HG03469 (cell line): ENCODE measurements at regions not wholly inside any gene's neighbourhood (a gene's known extent, or its start where the extent isn't known, plus 50 kb on each side); places are given as distances from the start of the nearest gene placed in this dataset.
A peak's percentile ranks its signal among the peaks of the same experiment; 100 is the strongest.
"Not testable (repeated sequence)": the region's sequence is repeated elsewhere in the genome, so short reads cannot be mapped to it uniquely, and the experiment has no call there.

Source experiments
- ATAC-seq: cut with Tn5 transposase; IDR thresholded peaks from one replicate; pipeline ENCODE4 v1.9.1; 2021; ENCODE audit warnings: mild to moderate bottlenecking, moderate library complexity, moderate number of reproducible peaks; ENCODE audit not compliant: unreplicated experiment

DNA sequence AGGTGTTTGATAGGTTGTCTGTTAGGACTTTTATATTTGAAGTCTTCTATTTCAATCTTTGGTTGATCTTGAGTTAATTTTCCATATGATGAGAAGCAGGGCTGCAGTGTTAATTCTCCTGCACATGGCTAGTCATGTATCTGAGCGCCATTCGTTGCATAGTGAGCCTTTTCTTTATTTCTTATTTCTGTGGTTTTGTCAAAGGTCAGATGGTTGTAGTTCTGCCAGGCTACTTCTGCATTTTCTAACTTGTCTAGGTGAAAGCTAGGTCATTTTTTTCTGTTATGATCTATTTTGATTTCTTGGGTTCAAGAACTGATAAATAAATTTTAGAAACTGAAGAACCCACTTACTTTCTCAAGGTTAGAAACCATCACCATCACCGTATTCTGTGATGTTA, 56.7 kb downstream of the CCDC74A start:
- peak; percentile 22 for ATAC-seq

DNA sequence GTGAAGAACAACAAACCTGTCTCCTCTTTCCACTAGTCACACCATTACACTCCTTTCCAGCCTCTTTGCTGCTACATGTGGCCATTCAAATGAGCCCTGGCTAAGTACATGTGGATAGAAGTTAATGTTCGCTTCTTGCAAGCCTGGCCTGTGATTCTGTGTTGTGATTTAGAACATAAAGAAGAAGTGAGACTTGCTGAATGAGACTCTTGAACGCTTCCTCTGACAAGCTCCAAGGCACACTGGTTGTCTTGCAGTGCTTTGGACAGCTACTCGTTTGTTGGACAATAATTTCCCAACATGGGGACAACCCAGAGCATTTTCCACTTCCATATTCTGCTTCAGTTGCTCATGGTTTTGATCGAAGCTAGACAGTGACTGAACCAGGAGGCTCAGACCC, 57.3 kb downstream of the CCDC74A start:
- ATAC-seq, result peak; percentile 50

DNA sequence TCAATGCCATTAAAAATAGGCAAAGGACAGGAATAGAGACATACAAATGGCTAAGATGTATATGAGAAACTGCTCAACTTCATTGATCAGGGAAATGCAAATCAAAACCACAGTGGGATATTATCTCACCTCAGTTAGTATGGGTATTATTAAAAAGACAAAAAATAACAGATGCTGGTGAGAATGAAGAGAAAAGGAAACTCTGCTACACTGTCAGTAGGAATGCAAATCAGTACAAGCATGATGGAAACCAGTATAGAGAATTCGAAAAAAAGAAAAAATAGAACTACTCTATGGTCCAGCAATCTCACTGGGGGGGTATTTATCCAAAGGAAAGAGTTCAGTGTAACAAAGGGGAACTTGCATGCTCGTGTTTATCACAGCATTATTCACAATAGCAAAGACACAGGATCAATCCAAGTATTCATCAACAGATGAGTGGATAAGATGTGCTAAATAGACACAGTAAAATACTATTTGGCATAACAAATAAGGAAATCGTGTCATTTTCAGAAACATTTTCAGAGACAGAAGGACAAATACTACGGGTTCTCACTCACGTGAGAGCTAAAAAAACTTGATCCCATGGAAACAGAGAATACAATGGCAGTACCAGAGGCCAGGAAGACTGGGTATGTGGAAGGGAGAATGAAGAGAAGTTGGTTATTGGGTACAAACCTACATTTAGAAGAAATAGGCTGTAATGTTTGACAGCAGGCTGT, 60.6 kb downstream of the CCDC74A start:
- peak; percentile 63 for ATAC-seq

GRCh38 chr2:131589126-131589525, 61.4 kb downstream of the CCDC74A start:
- not testable (repeated sequence) for ATAC-seq

- no peak for ATAC-seq
Measured at GRCh38 chr2:131590366-131590765, 62.7 kb downstream of the CCDC74A start.

GRCh38 chr2:131590896-131591295, 63.2 kb downstream of the CCDC74A start:
- ATAC-seq, result no peak

- ATAC-seq, result not testable (repeated sequence)
Measured at GRCh38 chr2:131596561-131596960, 68.9 kb downstream of the CCDC74A start.

DNA sequence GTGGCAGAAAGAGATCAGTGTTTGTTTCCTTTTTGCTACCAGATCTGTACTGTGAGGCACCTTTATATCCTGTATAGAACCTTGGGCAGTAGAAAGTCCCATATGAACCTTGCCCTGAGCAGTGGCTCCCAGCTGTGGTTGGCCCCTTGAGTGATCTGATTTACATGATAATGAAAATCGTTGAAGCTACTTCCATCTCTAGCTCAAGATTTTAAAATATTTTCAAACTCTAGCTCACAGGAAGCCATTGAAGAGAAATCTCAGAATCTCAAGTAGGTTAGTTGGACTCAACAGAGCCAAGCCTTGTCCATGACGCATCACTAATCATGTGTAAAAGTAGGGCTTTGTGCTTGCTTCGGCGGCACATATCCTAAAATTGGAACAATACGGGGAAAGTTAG, 74.8 kb downstream of the CCDC74A start:
- not testable (repeated sequence) for ATAC-seq

- ATAC-seq, result not testable (repeated sequence)
Measured at GRCh38 chr2:131604652-131605051, 77.0 kb downstream of the CCDC74A start.

DNA sequence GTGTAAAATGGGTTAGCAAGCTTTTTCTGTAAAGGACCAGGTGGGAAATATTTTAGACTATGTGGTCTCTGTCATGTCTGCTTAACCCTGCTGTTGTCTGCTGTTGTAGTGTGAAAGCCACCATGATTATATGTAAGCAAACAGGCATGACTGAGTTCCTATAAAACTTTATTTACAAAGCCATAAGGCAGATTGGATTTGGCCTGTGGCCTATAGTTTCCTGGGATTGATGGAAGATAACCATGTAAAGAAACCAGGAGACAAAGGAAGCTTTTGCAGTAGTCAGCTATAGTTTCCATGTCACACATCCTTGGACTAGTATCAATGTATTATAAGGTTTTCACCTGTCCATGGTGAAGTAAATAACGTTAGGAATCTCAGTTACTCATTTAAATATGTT, 78.7 kb downstream of the CCDC74A start:
- ATAC-seq, result not testable (repeated sequence)

GRCh38 chr2:131607056-131607455, 79.4 kb downstream of the CCDC74A start:
- not testable (repeated sequence) for ATAC-seq

DNA sequence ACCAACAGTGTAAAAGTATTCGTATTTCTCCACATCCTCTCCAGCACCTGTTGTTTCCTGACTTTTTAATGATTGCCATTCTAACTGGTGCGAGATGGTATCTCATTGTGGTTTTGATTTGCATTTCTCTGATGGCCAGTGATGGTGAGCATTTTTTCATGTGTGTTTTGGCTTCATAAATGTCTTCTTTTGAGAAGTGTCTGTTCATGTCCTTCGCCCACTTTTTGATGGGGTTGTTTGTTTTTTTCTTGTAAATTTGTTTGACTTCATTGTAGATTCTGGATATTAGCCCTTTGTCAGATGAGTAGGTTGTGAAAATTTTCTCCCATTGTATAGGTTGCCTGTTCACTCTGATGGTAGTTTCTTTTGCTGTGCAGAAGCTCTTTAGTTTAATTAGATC, 86.9 kb downstream of the CCDC74A start:
- not testable (repeated sequence) for ATAC-seq

- not testable (repeated sequence) for ATAC-seq
Measured at GRCh38 chr2:131618320-131618719, 90.6 kb downstream of the CCDC74A start.

GRCh38 chr2:131622874-131623273, 95.2 kb downstream of the CCDC74A start:
- ATAC-seq, result not testable (repeated sequence)

GRCh38 chr2:131626011-131626410, 98.3 kb downstream of the CCDC74A start:
- not testable (repeated sequence) for ATAC-seq

GRCh38 chr2:131626565-131626964, 98.9 kb downstream of the CCDC74A start:
- ATAC-seq, result not testable (repeated sequence)

- not testable (repeated sequence) for ATAC-seq
Measured at GRCh38 chr2:131627777-131628176, 100.1 kb downstream of the CCDC74A start.

DNA sequence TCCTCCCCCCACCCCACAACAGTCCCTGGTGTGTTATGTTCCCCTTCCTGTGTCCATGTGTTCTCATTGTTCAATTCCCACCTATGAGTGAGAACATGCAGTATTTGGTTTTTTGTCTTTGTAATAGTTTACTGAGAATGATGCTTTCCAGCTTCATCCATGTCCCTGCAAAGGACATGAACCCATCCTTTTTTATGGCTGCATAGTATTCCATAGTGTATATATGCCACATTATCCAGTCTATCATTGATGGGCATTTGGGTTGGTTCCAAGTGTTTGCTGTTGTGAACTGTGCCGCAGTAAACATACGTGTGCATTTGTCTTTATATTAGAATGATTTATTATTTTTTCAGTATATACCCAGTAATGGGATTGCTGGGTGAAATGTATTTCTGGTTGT, 104.0 kb downstream of the CCDC74A start:
- not testable (repeated sequence) for ATAC-seq

DNA sequence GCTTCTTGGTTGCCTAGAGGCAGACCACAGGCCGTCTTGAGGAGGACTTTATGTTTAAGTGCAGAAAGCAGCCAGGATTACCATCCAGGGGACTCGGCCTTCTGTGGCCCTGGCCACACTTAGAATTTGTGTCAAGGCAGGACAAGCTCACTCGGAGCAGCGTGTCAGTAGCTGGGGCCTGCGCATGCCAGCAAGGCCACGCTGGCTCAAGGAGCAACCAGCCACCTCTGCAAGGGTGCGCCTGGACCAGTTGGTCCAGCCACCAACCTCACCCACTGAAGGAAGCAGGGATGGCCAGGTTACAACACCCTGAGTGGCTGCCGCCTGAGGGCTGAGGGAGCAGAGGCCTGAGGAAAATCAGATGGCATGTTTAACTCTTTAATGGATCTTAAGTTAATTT, 105.7 kb downstream of the CCDC74A start:
- not testable (repeated sequence) for ATAC-seq

DNA sequence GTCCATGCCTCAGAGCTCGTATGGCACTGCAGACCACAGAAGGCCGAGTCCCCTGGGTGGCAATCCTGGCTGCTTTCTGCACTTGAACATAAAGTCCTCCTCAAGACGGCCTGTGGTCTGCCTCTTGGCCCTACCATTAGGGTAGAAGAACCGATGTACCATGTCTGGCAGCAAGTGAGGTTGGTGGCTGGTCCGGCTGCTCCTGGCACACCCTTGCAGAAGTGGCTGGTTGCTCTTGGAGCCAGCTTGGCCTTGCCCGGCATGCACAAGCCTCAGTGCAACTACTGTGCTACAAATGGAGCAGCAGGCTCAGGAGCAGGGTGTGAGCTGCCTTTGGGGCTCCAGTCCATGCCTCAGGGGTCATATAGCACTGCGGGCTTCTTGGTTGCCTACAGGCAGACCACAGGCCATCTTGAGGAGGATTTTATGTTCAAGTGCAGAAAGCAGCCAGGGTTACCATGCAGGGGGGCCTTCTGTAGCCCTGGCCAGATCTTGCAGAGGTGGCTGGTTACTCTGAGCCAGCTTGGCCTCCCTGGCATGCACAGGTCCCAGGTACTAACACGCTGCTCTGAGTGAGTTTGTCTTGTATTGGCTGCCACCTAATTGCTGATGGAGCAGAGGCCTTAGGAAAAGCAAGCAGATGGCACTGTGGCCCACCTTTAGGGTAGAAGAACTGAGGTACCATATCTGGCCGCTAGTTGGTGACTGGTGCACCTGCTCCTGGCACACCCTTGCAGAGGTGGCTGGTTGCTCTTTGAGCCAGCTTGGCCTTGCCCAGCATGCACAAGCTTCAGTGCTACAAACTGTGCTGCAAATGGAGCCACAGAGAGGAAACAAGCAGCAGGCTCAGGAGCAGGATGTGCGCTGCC, 106.4 kb downstream of the CCDC74A start:
- ATAC-seq, result not testable (repeated sequence)

GRCh38 chr2:131635611-131636010, 107.9 kb downstream of the CCDC74A start:
- no peak for ATAC-seq
